SK-N-SH (cell line): ENCODE measurements at regions not wholly inside any gene's neighbourhood (a gene's known extent, or its start where the extent isn't known, plus 50 kb on each side); places are given as distances from the start of the nearest gene placed in this dataset.

Experiments used
- CTCF ChIP-seq: fragments of 200-600 bp; sonication (generic); IDR thresholded peaks from 2 replicates; pipeline ENCODE4 v1.6.1; 2017; ENCODE audit warnings: antibody characterized with exemption, mild to moderate bottlenecking, moderate library complexity
- EP300 ChIP-seq, 2 experiments: IDR thresholded peaks; 2 replicates each; pipeline versions ENCODE4 v1.4.0 to v1.6.1; 2012; ENCODE audit warnings: borderline replicate concordance in 1 of 2, low read depth in 1 of 2, low read length in 1 of 2
- FOXJ3 ChIP-seq: sonication (generic); formaldehyde crosslinking; IDR thresholded peaks from 2 replicates; pipeline ENCODE4 v1.5.1; 2020; ENCODE audit warnings: mild to moderate bottlenecking, missing genetic modification reagents
- FOXM1 ChIP-seq: IDR thresholded peaks from 2 replicates; pipeline ENCODE4 v1.4.0; 2012; ENCODE audit warnings: low read depth, mild to moderate bottlenecking
- IRF3 ChIP-seq: fragments of 150-350 bp; IDR thresholded peaks from 2 replicates; pipeline ENCODE4 v1.6.1; 2016; ENCODE audit warnings: mild to moderate bottlenecking, low read depth, low read length
- REST ChIP-seq: IDR thresholded peaks from 2 replicates; pipeline ENCODE4 v1.6.1; 2012; ENCODE audit warnings: mild to moderate bottlenecking, low read depth, low read length, moderate library complexity
- RFX5 ChIP-seq: IDR thresholded peaks from 2 replicates; pipeline ENCODE4 v1.6.1; 2012; ENCODE audit warnings: mild to moderate bottlenecking, improper control_type of control experiment, low read length
- TCF12 ChIP-seq: IDR thresholded peaks from 2 replicates; pipeline ENCODE4 v1.4.0; 2012
- TEAD4 ChIP-seq: IDR thresholded peaks from 2 replicates; pipeline ENCODE4 v1.4.0; 2012; ENCODE audit warnings: mild to moderate bottlenecking, borderline replicate concordance; ENCODE audit not compliant: insufficient read depth
- USF1 ChIP-seq: IDR thresholded peaks from 2 replicates; pipeline ENCODE4 v1.4.0; 2012; ENCODE audit warnings: low read depth, borderline replicate concordance

- TF ChIP-seq TCF12 (no peak), FOXJ3 (CRISPR knock-in tag) (no peak), EP300 (IDR thresholded peaks at IDR 0.05; ENCODE audit: borderline replicate concordance in 1 of 2, low read depth in 1 of 2, low read length in 1 of 2) (no peak), CTCF (no peak), RFX5 (no peak), USF1 (no peak), REST (no peak), TEAD4 (no peak), IRF3 (no peak), FOXM1 (no peak)
Measured at GRCh38 chr4:43758836-43759235, 689.8 kb downstream of the KCTD8 start.
